GM12864 (cell line): ENCODE measurements at regions not wholly inside any gene's neighbourhood (a gene's known extent, or its start where the extent isn't known, plus 50 kb on each side); places are given as distances from the start of the nearest gene placed in this dataset.

ENCODE experiments used
- DNase-seq: peaks from one replicate; pipeline ENCODE4 v3.0.0-alpha.2; 2011; ENCODE audit warnings: low read depth
- H3K4me3 ChIP-seq: 2 replicates; pipeline ENCODE4 v1.5.1; 2011; ENCODE audit warnings: mild to moderate bottlenecking, low read depth, low read length, control low read depth
- TF ChIP-seq, protein P1 (sequence below): IDR thresholded peaks from 2 replicates; pipeline ENCODE4 v1.5.1; 2011; ENCODE audit warnings: low read depth, mild to moderate bottlenecking, moderate library complexity, low read length, control low read depth, inconsistent platforms; ENCODE audit errors: missing control alignments

DNA sequence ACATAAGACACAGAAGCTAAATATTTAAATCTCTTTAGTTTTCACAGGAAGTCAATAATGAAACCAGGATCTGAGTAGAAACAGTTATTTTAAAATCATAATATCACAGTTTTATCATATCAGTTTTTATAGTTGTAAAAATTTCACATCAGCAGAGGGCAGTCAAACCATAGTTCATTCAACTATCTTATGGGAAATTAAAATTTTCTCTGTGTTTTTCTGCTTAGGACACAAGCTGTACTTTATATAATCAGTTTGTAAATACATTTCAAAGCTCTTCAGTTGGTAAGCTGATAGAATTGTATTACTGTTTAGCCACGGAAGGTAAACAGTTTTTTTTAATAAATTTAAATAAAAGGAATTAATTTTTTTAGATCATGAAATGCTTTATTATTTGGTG is 204.8 kb upstream of the NUDT6 start:
- no peak for DNase-seq
- TF ChIP-seq, protein P1, sequence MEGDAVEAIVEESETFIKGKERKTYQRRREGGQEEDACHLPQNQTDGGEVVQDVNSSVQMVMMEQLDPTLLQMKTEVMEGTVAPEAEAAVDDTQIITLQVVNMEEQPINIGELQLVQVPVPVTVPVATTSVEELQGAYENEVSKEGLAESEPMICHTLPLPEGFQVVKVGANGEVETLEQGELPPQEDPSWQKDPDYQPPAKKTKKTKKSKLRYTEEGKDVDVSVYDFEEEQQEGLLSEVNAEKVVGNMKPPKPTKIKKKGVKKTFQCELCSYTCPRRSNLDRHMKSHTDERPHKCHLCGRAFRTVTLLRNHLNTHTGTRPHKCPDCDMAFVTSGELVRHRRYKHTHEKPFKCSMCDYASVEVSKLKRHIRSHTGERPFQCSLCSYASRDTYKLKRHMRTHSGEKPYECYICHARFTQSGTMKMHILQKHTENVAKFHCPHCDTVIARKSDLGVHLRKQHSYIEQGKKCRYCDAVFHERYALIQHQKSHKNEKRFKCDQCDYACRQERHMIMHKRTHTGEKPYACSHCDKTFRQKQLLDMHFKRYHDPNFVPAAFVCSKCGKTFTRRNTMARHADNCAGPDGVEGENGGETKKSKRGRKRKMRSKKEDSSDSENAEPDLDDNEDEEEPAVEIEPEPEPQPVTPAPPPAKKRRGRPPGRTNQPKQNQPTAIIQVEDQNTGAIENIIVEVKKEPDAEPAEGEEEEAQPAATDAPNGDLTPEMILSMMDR: no peak
- no peak overlapping the region for H3K4me3 ChIP-seq

DNA sequence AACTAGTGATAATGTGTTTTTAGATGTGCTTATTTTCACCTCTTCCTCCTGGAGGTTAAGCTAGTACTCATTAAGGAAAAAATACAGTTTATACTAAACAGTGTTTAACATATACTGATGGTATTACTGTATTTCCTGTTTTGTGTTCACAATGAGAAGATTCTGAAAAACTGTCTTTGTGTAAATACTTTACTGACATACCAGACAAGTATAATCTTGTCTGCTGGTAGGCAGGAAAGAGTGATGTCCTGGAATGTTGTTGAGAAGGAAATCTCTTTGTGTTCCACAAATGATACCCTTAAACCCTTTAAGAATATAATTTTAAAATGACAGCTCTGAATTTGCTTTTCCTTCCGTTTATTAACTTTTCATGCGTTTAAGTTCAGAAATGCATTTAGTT is 205.5 kb upstream of the NUDT6 start:
- DNase-seq: no peak

DNA sequence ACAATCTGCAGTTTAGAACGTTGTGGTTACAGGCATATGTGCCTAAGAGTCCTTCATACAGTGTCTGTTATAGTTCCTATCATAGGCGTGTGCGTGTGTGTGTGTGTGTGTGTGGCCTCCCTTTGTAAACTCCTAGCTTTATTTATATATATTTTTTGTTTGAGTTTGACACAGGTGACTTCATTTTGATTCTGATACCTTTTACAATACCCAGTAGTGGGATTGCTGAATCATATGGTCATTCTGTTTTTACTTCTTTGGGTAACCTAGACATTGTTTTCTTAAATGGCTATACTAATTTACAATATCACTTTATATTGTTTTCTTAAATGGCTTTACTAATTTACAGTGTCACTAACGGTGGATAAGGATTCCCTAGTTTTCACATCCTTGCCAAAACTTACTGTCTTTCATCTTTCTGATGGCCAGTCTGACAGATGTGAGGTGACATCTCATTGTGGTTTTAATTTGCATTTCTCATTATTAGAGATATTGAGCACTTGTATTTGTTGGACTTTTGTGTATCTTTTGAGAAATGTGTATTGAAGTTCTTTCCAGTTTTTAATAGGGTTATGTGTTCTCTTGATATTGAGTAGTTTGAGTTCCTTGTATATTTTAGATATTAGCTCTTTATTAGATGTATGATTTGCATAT is 211.1 kb upstream of the NUDT6 start:
- no peak overlapping the region for H3K4me3 ChIP-seq
- TF ChIP-seq, protein P1: no peak
- no peak for DNase-seq

More for the DNA sequence above, 205.5 kb upstream of the NUDT6 start:
- TF ChIP-seq, protein P1: no peak
- no peak overlapping the region for H3K4me3 ChIP-seq

DNA sequence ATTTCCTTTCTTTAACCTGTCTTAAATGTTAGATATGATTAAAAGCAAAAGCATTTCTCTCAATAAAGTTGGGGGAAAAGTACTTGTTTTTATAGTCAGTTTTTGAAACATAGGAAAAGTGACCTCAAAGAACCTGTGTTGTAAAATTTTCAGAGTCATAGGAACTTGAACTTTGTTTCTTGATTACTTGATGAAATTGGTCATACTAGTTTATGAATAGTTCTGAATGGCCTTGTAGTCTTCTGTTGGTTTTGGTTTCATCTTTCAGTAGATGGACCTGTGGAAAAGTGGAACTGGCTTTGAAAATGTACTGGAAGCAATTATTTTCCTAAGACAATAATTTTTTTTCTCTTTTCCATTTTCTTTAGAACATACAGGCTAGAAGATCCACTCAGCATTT is 222.2 kb upstream of the NUDT6 start:
- TF ChIP-seq, protein P1: no peak
- DNase-seq: no peak
- no peak overlapping the region for H3K4me3 ChIP-seq

DNA sequence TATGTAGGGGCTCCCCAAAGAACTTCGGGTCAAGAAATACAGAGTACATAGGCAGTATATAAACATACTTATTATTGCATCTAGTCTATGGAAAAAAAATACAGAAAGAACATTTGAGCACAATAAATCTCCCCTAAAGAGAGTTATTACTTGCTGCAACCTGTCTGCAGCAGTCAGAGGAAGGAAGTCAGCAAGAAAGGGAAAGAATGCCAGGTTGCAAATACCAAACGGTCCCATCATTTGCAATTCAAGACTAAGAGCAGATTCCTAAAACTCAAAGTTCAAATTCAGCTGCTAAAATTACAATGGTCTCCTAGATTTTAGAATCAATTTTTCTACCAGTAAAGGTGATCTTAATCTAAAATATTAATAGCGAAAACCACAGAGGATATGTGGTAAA is 236.2 kb upstream of the NUDT6 start:
- no peak overlapping the region for H3K4me3 ChIP-seq
- TF ChIP-seq, protein P1: no peak
- DNase-seq: no peak

DNA sequence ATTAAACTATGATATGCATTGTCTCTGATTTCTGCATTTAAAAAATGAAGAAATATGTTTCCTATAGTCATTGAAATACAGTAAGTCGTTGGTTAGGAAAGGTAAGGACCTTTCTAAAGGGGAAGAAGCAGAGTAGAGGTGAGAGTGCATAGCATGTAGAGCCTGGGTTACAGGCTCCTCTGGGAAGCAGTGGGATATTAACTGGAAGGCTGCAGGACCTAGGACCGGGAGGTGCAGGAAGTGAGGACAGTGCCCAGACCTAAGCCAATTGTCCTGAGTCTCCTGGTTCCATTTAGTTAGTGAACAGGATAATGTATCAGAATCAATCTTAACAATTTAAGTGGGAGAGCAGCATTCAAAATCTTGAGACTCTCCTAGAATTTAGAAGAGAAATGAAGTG is 237.1 kb upstream of the NUDT6 start:
- TF ChIP-seq, protein P1: no peak
- no peak for DNase-seq
- H3K4me3 ChIP-seq: no peak overlapping the region

DNA sequence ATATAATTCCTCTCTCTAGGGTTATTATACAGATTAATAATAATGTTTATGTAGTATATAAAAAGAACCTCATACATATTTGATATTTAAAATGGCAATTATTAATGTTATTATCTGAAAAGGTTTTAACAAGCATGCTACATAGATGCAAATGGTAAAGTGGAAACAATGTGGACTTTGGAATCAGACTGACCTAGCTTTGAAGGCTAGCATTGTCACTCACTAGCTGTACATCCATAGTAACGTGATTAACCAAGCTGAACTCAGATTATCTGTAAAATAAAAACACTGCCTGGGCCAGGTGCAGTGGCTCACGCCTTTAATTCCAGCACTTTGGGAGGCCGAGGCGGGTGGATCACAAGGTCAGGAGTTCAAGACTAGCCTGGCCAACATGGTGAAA is 233.7 kb upstream of the SPRY1 start:
- no peak overlapping the region for H3K4me3 ChIP-seq
- TF ChIP-seq, protein P1: no peak
- DNase-seq: no peak
